Hepatocyte (in vitro differentiated cells): ENCODE measurements at regions not wholly inside any gene's neighbourhood (a gene's known extent, or its start where the extent isn't known, plus 50 kb on each side); places are given as distances from the start of the nearest gene placed in this dataset.

Experiments
- CTCF ChIP-seq: fragments of 200-600 bp; sonication (generic); IDR thresholded peaks from 2 replicates; pipeline ENCODE4 v1.5.1; 2016; ENCODE audit warnings: antibody characterized with exemption, mild to moderate bottlenecking; ENCODE audit not compliant: poor library complexity
- EZH2 ChIP-seq: fragments of 200-600 bp; sonication (generic); IDR thresholded peaks from 2 replicates; pipeline ENCODE4 v1.6.1; 2016; ENCODE audit warnings: antibody characterized with exemption, mild to moderate bottlenecking, borderline replicate concordance
- EZH2phosphoT487 ChIP-seq: fragments of 200-600 bp; sonication (generic); IDR thresholded peaks from one replicate; pipeline ENCODE4 v1.6.1; 2018; ENCODE audit warnings: antibody characterized with exemption, mild to moderate bottlenecking, low read depth, moderate library complexity; ENCODE audit not compliant: unreplicated experiment, severe bottlenecking

- TF ChIP-seq CTCF: no peak
- TF ChIP-seq EZH2: no peak
- TF ChIP-seq EZH2phosphoT487: no peak
These were observed 329.3 kb upstream of the THBS1 start for GRCh38 chr15:39251413-39252133.
